ENCODE measurements at regions not wholly inside any gene's neighbourhood (a gene's known extent, or its start where the extent isn't known, plus 50 kb on each side); places are given as distances from the start of the nearest gene placed in this dataset.

- in situ Hi-C loops (cut with HindIII; ENCODE audit: low sequenced_read_pairs), result no loop called here
- no peak overlapping the region for H3K4me3 ChIP-seq (ENCODE audit: low read depth, low read length)
- DNase-seq (ENCODE audit: low read depth, low spot score), result peak; percentile 42
- TF ChIP-seq, protein P1, sequence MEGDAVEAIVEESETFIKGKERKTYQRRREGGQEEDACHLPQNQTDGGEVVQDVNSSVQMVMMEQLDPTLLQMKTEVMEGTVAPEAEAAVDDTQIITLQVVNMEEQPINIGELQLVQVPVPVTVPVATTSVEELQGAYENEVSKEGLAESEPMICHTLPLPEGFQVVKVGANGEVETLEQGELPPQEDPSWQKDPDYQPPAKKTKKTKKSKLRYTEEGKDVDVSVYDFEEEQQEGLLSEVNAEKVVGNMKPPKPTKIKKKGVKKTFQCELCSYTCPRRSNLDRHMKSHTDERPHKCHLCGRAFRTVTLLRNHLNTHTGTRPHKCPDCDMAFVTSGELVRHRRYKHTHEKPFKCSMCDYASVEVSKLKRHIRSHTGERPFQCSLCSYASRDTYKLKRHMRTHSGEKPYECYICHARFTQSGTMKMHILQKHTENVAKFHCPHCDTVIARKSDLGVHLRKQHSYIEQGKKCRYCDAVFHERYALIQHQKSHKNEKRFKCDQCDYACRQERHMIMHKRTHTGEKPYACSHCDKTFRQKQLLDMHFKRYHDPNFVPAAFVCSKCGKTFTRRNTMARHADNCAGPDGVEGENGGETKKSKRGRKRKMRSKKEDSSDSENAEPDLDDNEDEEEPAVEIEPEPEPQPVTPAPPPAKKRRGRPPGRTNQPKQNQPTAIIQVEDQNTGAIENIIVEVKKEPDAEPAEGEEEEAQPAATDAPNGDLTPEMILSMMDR (IDR thresholded peaks at IDR 0.05; ENCODE audit: low read depth, low read length), result no peak
These were observed 1660.8 kb downstream of the PLA2G4A start for GRCh38 chr1:188489336-188490112.

GRCh38 chr1:188496506-188496905 is 1667.8 kb downstream of the PLA2G4A start:
- TF ChIP-seq, protein P1 (IDR thresholded peaks at IDR 0.05; ENCODE audit: low read depth, low read length), result no peak

DNA sequence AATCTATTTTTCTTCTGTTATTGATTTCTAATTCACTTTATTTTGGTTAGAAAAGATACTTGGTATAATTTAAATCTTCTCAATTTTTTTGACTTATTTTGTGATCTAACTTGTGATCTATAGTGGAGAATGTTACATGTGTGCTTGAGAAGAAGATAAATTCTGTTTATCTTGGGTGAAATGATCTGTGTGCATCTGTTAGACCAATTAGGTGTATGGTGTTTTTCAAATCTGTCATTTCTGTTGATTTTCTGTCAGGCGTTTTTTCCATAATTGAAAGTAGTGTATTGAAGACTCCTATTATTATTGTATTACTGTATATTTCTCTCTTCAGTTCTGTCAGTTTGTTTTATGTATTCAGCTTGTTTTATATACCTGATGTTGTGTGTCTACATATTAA is 1668.3 kb downstream of the PLA2G4A start:
- TF ChIP-seq, protein P1 (IDR thresholded peaks at IDR 0.05; ENCODE audit: low read depth, low read length), result no peak
- no peak overlapping the region for H3K4me3 ChIP-seq (ENCODE audit: low read depth, low read length)
- in situ Hi-C loops (cut with HindIII; ENCODE audit: low sequenced_read_pairs), result no loop called here
- DNase-seq (ENCODE audit: low read depth, low spot score), result no peak

More at GRCh38 chr1:188496506-188496905, 1667.8 kb downstream of the PLA2G4A start:
- in situ Hi-C loops (cut with HindIII; ENCODE audit: low sequenced_read_pairs), result no loop called here
- no peak overlapping the region for H3K4me3 ChIP-seq (ENCODE audit: low read depth, low read length)
- DNase-seq (ENCODE audit: low read depth, low spot score), result no peak

- in situ Hi-C loops (cut with HindIII; ENCODE audit: low sequenced_read_pairs), result no loop called here
These were observed 1670.9 kb downstream of the PLA2G4A start for GRCh38 chr1:188499690-188500089.

DNA sequence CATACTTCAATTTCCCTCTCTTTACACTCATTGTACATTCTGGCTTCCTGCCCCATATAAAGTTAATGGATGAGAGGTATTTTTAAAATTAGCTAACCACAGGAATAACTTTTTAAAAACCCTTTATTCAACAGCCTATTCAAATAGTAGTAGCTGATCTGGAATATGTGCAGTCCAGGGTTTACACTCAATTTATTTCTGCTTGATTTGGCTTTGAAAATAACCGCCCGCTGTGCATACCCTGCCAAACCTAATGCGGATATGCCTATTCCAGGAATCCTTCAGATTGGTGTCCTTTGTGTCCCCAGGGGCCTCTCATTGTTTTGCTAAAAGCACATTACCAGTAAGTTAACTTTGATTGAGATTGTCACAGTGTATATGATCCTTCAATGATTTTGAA is 1686.2 kb downstream of the PLA2G4A start:
- no peak overlapping the region for H3K4me3 ChIP-seq (ENCODE audit: low read depth, low read length)
- no peak for DNase-seq (ENCODE audit: low read depth, low spot score)
- TF ChIP-seq, protein P1 (IDR thresholded peaks at IDR 0.05; ENCODE audit: low read depth, low read length), result no peak
- in situ Hi-C loops (cut with HindIII; ENCODE audit: low sequenced_read_pairs), result no loop called here

More at GRCh38 chr1:188499690-188500089, 1670.9 kb downstream of the PLA2G4A start:
- no peak overlapping the region for H3K4me3 ChIP-seq (ENCODE audit: low read depth, low read length)
- TF ChIP-seq, protein P1 (IDR thresholded peaks at IDR 0.05; ENCODE audit: low read depth, low read length), result no peak
- peak; percentile 23 for DNase-seq (ENCODE audit: low read depth, low spot score)

- TF ChIP-seq, protein P1 (IDR thresholded peaks at IDR 0.05; ENCODE audit: low read depth, low read length), result no peak
- no peak overlapping the region for H3K4me3 ChIP-seq (ENCODE audit: low read depth, low read length)
- no peak for DNase-seq (ENCODE audit: low read depth, low spot score)
- in situ Hi-C loops (cut with HindIII; ENCODE audit: low sequenced_read_pairs), result no loop called here
These were observed 1688.4 kb downstream of the PLA2G4A start for GRCh38 chr1:188517139-188517538.

All from astrocyte of the spinal cord (primary cell).